HFFc6 (cell line): ENCODE measurements at regions not wholly inside any gene's neighbourhood (a gene's known extent, or its start where the extent isn't known, plus 50 kb on each side); places are given as distances from the start of the nearest gene placed in this dataset.

Source experiments
- DNase-seq: peaks from one replicate; pipeline ENCODE4 v3.0.0-alpha.2; 2018
- H3K27ac Mint-ChIP-seq: 2 replicates; pipeline ENCODE4 v1.8.0; 2020; ENCODE audit warnings: mild to moderate bottlenecking, mixed read lengths
- H3K27me3 Mint-ChIP-seq: 2 replicates; pipeline ENCODE4 v1.8.0; 2021; ENCODE audit warnings: mild to moderate bottlenecking, moderate library complexity, mixed read lengths; ENCODE audit not compliant: insufficient read depth
- H3K36me3 Mint-ChIP-seq: 2 replicates; pipeline ENCODE4 v1.8.0; 2021; ENCODE audit warnings: low read depth, mixed read lengths
- H3K4me1 Mint-ChIP-seq: 2 replicates; pipeline ENCODE4 v1.8.0; 2020; ENCODE audit warnings: low read depth, mixed read lengths
- H3K4me3 Mint-ChIP-seq: 2 replicates; pipeline ENCODE4 v1.8.0; 2020; ENCODE audit warnings: mild to moderate bottlenecking, moderate library complexity, mixed read lengths
- H3K9me3 Mint-ChIP-seq: 2 replicates; pipeline ENCODE4 v1.8.0; 2020; ENCODE audit warnings: mild to moderate bottlenecking, mixed read lengths
- TF ChIP-seq, protein P1 (sequence below): fragments of 200-600 bp; sonication (generic); IDR thresholded peaks from 2 replicates; pipeline ENCODE4 v1.5.0; 2021; ENCODE audit warnings: antibody characterized with exemption, mild to moderate bottlenecking

DNA sequence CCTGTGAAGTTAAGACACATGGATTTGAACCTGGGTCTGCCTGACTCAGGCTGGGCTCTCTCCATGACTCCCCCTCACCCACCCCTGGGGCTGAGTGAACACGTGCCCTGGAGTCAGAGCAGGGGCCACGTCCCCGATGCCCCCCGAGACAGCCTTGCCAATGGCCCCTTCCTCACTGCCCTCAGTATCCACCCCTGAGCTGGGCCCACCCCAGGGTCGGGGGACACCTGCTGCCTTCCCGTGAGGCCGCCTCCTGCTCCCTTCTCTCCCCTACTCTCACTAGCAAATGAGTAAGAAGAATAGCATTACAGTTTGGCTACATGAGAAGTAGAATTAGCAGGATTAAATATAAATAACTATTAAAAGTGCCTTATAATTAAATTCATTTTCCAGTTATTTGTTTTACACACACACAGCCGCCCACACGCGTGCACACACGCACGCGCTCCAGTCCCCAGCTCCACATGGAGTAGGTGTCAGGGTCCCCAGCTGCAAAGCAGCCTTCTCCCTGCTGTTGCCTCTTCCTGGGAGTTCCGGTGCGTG, 117.4 kb upstream of the LINGO1 start:
- H3K36me3 Mint-ChIP-seq: no peaks in the 10 kb centered on the region
- H3K27ac Mint-ChIP-seq: no peak overlapping the region
- DNase-seq: no peak
- no peaks in the 10 kb centered on the region for H3K4me1 Mint-ChIP-seq
- peaks cover 30% of the 10 kb centered on the region for H3K27me3 Mint-ChIP-seq
- no peaks in the 10 kb centered on the region for H3K9me3 Mint-ChIP-seq
- H3K4me3 Mint-ChIP-seq: no peak overlapping the region
- TF ChIP-seq, protein P1, sequence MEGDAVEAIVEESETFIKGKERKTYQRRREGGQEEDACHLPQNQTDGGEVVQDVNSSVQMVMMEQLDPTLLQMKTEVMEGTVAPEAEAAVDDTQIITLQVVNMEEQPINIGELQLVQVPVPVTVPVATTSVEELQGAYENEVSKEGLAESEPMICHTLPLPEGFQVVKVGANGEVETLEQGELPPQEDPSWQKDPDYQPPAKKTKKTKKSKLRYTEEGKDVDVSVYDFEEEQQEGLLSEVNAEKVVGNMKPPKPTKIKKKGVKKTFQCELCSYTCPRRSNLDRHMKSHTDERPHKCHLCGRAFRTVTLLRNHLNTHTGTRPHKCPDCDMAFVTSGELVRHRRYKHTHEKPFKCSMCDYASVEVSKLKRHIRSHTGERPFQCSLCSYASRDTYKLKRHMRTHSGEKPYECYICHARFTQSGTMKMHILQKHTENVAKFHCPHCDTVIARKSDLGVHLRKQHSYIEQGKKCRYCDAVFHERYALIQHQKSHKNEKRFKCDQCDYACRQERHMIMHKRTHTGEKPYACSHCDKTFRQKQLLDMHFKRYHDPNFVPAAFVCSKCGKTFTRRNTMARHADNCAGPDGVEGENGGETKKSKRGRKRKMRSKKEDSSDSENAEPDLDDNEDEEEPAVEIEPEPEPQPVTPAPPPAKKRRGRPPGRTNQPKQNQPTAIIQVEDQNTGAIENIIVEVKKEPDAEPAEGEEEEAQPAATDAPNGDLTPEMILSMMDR: no peak

DNA sequence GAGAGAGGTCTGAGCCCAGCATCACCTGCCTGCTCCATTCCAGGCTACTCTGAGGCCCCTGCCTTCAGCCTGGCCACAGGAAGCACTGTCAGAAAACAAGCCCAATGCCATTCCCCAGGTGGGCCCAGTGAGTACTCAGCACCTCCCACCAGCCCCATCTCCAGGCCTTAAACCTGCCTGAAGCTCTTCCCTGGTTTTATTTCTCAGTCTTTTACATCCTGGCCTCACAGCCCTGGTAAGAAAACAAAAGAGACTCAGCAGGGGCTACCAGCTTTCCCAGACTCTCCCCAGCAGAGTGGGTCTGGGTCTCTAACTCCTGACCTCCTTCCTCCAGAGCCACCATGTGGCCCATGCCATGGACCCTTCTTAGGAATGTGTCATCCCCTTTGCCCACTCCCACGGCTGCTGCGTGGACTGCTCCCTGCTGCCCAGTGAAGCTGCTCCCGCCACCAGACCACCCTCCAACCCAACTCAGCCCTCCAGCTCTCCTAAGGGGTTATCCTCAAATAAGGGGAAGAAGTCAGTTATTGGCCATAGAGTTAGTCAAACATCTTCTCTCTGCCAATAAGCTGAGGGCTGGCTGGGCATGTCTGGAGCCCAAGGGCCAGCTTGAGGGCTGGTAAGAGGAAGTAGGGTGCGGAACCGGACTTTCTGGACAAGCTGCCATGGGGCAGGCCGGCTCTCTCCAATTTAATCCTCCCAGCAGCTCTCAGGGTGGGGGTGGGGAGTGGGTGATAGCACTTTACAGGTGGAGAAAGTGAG, 116.7 kb upstream of the LINGO1 start:
- H3K4me1 Mint-ChIP-seq: no peaks in the 10 kb centered on the region
- no peak for DNase-seq
- no peak overlapping the region for H3K4me3 Mint-ChIP-seq
- TF ChIP-seq, protein P1: no peak
- H3K9me3 Mint-ChIP-seq: no peaks in the 10 kb centered on the region
- H3K27ac Mint-ChIP-seq: no peak overlapping the region
- H3K36me3 Mint-ChIP-seq: no peaks in the 10 kb centered on the region
- H3K27me3 Mint-ChIP-seq: peaks cover 27% of the 10 kb centered on the region

DNA sequence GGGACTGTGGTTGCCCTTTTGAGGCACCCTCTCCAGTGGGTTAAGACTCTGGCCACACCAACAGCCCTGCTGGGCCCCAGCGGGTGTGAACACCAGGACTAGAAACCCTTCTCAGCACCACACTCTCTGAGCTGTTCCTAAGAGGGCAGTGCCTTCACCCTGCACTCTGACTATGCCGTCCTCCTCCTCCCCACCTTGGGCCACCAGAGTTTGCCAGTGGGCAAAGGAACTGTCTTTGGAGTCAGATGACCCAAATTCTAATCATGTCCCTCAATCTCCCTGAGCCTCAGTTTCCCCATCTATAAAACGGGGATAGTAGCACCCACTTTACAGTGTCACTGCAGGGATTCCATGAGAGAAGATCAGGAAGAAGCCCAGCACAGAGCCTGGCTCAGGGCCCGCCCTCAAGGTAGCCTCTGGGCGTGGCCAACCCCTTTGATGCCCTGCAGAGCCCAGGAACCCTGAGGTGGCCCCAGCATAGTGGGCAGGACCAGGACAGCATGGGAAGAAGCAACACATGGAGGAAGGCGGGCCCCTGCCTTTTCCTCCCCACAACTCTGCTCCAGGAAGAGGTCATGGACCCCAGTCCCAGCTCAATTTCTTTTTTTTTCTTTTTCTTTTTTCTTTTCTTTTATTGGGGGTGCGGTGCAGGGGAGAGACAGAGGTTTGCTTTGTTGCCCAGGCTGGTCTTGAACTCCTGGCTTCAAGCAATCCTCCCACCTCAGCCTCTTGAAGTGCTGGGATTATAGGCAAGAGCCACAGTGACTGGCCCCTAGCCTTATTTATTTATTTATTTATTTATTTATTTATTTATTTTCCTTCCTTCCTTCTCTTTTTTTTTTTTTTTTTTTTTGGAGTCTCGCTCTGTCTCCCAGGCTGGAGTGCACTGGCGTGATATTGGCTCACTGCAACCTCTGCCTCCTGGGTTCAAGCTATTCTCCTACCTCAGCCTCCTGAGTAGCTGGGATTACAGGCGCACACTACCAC, 115.7 kb upstream of the LINGO1 start:
- TF ChIP-seq, protein P1: no peak
- H3K27ac Mint-ChIP-seq: no peak overlapping the region
- no peak for DNase-seq
- H3K4me3 Mint-ChIP-seq: no peak overlapping the region
- H3K27me3 Mint-ChIP-seq: peaks cover 31% of the 10 kb centered on the region
- H3K9me3 Mint-ChIP-seq: no peaks in the 10 kb centered on the region
- H3K36me3 Mint-ChIP-seq: no peaks in the 10 kb centered on the region
- H3K4me1 Mint-ChIP-seq: no peaks in the 10 kb centered on the region

GRCh38 chr15:77747175-77748077, 114.7 kb upstream of the LINGO1 start:
- H3K4me1 Mint-ChIP-seq: no peaks in the 10 kb centered on the region

More at GRCh38 chr15:77747175-77748077, 114.7 kb upstream of the LINGO1 start:
- H3K4me3 Mint-ChIP-seq: no peak overlapping the region
- TF ChIP-seq, protein P1: no peak
- H3K36me3 Mint-ChIP-seq: no peaks in the 10 kb centered on the region
- peaks cover 30% of the 10 kb centered on the region for H3K27me3 Mint-ChIP-seq
- DNase-seq: no peak
- no peaks in the 10 kb centered on the region for H3K9me3 Mint-ChIP-seq
- no peak overlapping the region for H3K27ac Mint-ChIP-seq
